ENCODE measurements at regions not wholly inside any gene's neighbourhood (a gene's known extent, or its start where the extent isn't known, plus 50 kb on each side); places are given as distances from the start of the nearest gene placed in this dataset.

GRCh38 chr2:60371219-60371618, 182.2 kb downstream of the BCL11A start:
- TF ChIP-seq ZNF274 (IDR thresholded peaks at IDR 0.05; ENCODE audit: low read depth, low read length): no peak
- no peak for TF ChIP-seq YY1 (IDR thresholded peaks at IDR 0.05; ENCODE audit: insufficient read depth, insufficient read length)
